GM12878 (cell line): ENCODE measurements at regions not wholly inside any gene's neighbourhood (a gene's known extent, or its start where the extent isn't known, plus 50 kb on each side); places are given as distances from the start of the nearest gene placed in this dataset.
A peak's percentile ranks its signal among the peaks of the same experiment; 100 is the strongest.

Source experiments
- BCL11A ChIP-seq: IDR thresholded peaks from 2 replicates; pipeline ENCODE4 v1.6.1; 2011; ENCODE audit warnings: low read depth, low read length
- E4F1 ChIP-seq: fragments of 450-650 bp; IDR thresholded peaks from 2 replicates; pipeline ENCODE4 v1.6.1; 2018; ENCODE audit warnings: borderline replicate concordance, mild to moderate bottlenecking; ENCODE audit not compliant: partially characterized antibody
- EZH2 ChIP-seq: IDR thresholded peaks from 2 replicates; pipeline ENCODE4 v1.6.1; 2012; ENCODE audit warnings: low read depth, mild to moderate bottlenecking, control low read depth, inconsistent platforms, low read length, borderline replicate concordance; ENCODE audit not compliant: control insufficient read depth
- IKZF1 ChIP-seq: fragments of 450-650 bp; conservative IDR thresholded peaks from 2 replicates; pipeline ENCODE4 v1.6.1; 2017; ENCODE audit warnings: antibody characterized with exemption, mild to moderate bottlenecking
- IKZF2 ChIP-seq, 2 experiments: fragments of 450-650 bp; IDR thresholded peaks; 2 replicates each; pipeline ENCODE4 v1.6.1; 2017; ENCODE audit warnings: mild to moderate bottlenecking in 2 of 2, moderate library complexity in 2 of 2
- LARP7 ChIP-seq: fragments of 450-650 bp; IDR thresholded peaks from 2 replicates; pipeline ENCODE4 v1.6.1; 2017; ENCODE audit warnings: mild to moderate bottlenecking
- NFXL1 ChIP-seq: fragments of 450-650 bp; IDR thresholded peaks from 2 replicates; pipeline ENCODE4 v1.6.1; 2017; ENCODE audit warnings: antibody characterized with exemption, mild to moderate bottlenecking, borderline replicate concordance
- PAX8 ChIP-seq: fragments of 450-650 bp; IDR thresholded peaks from 2 replicates; pipeline ENCODE4 v1.6.1; 2017; ENCODE audit warnings: mild to moderate bottlenecking, moderate library complexity
- RAD21 ChIP-seq: IDR thresholded peaks from 2 replicates; pipeline ENCODE4 v1.6.1; 2011; ENCODE audit warnings: mild to moderate bottlenecking, low read depth, low read length, moderate library complexity; ENCODE audit not compliant: insufficient read depth
- RAD51 ChIP-seq: fragments of 450-650 bp; IDR thresholded peaks from 2 replicates; pipeline ENCODE4 v1.6.1; 2016; ENCODE audit warnings: moderate library complexity, mild to moderate bottlenecking, inconsistent platforms
- REST ChIP-seq: IDR thresholded peaks from 2 replicates; pipeline ENCODE4 v1.6.1; 2012; ENCODE audit warnings: mild to moderate bottlenecking, low read depth, low read length
- RUNX3 ChIP-seq: IDR thresholded peaks from 2 replicates; pipeline ENCODE4 v1.6.1; 2012; ENCODE audit warnings: low read length, inconsistent platforms
- SIX5 ChIP-seq: IDR thresholded peaks from 2 replicates; pipeline ENCODE4 v1.6.1; 2011; ENCODE audit warnings: mild to moderate bottlenecking, low read depth, low read length, moderate library complexity; ENCODE audit not compliant: severe bottlenecking
- SREBF1 ChIP-seq: IDR thresholded peaks from 2 replicates; pipeline ENCODE4 v1.6.1; 2012; ENCODE audit warnings: mild to moderate bottlenecking, low read length
- SREBF2 ChIP-seq: IDR thresholded peaks from 2 replicates; pipeline ENCODE4 v1.6.1; 2012; ENCODE audit warnings: mild to moderate bottlenecking, low read length
- STAT1 ChIP-seq: fragments of 450-650 bp; conservative IDR thresholded peaks from 2 replicates; pipeline ENCODE4 v1.6.1; 2014; ENCODE audit warnings: antibody characterized with exemption, mild to moderate bottlenecking
- SUZ12 ChIP-seq: fragments of 200-600 bp; sonication (generic); IDR thresholded peaks from one replicate; pipeline ENCODE4 v1.6.1; 2018; ENCODE audit warnings: antibody characterized with exemption, mild to moderate bottlenecking; ENCODE audit not compliant: unreplicated experiment
- TCF7 ChIP-seq: IDR thresholded peaks from 2 replicates; pipeline ENCODE4 v1.6.1; 2014; ENCODE audit warnings: antibody characterized with exemption, borderline replicate concordance
- ZBED1 ChIP-seq: IDR thresholded peaks from 2 replicates; pipeline ENCODE4 v1.6.1; 2016; ENCODE audit warnings: borderline replicate concordance
- ZNF687 ChIP-seq: fragments of 450-650 bp; IDR thresholded peaks from 2 replicates; pipeline ENCODE4 v1.6.1; 2017; ENCODE audit warnings: mild to moderate bottlenecking, moderate library complexity

GRCh38 chrX:73977542-73978169 is 125.1 kb upstream of the XIST start (continued):
- TF ChIP-seq IKZF1 (peak; percentile 52), PAX8 (no peak), TCF7 (peak; percentile 74; the same call in 1 of the 2 replicates), RAD51 (no peak), SIX5 (no peak), SUZ12 (no peak), SREBF2 (no peak), LARP7 (no peak), NFXL1 (no peak), REST (no peak), E4F1 (no peak), ZNF687 (no peak), STAT1 (no peak), EZH2 (no peak), IKZF2 (IDR thresholded peaks at IDR 0.05) (peak; percentile 40 to 58; a peak in 3 of 4 replicates), BCL11A (0 out of 2 replicates have a peak, but pooled peaks have one; percentile 19), SREBF1 (no peak), RAD21 (no peak), RUNX3 (peak; percentile 96), ZBED1 (no peak; the same call in 1 of the 2 replicates)
